Aorta (tissue), 5 donors: ENCODE measurements at regions not wholly inside any gene's neighbourhood (a gene's known extent, or its start where the extent isn't known, plus 50 kb on each side); places are given as distances from the start of the nearest gene placed in this dataset.
A peak's percentile ranks its signal among the peaks of the same experiment; 100 is the strongest.
"Not testable (repeated sequence)": the region's sequence is repeated elsewhere in the genome, so short reads cannot be mapped to it uniquely, and the experiment has no call there.

ENCODE experiments used
- ATAC-seq: fragments of 200-7000 bp; cut with Tn5 transposase; one replicate; pipeline ENCODE4 v1.9.1; 2022; ENCODE audit warnings: moderate library complexity; ENCODE audit not compliant: low FRiP score
- DNase-seq, 2 donors: peaks; one replicate each; pipeline ENCODE4 v3.0.0-alpha.2; 2020
- H3K27ac ChIP-seq, 2 donors: one replicate each; pipeline ENCODE4 v1.5.1; 2013; ENCODE audit warnings: low read length in 2 of 2, mild to moderate bottlenecking in 2 of 2, moderate library complexity in 2 of 2, control low read depth in 1 of 2, inconsistent platforms in 1 of 2, low read depth in 1 of 2
- H3K27me3 ChIP-seq, 2 donors: one replicate each; pipeline ENCODE4 v1.6.1; 2013; ENCODE audit warnings: control low read depth in 1 of 2, low read length in 1 of 2, mild to moderate bottlenecking in 1 of 2, moderate library complexity in 1 of 2; ENCODE audit not compliant: insufficient read depth in 2 of 2, control insufficient read depth in 1 of 2
- H3K36me3 ChIP-seq, 2 donors: one replicate each; pipeline ENCODE4 v1.6.1; 2013; ENCODE audit warnings: control low read depth in 1 of 2, low read length in 1 of 2, mild to moderate bottlenecking in 1 of 2; ENCODE audit not compliant: insufficient read depth in 2 of 2, control insufficient read depth in 1 of 2
- H3K4me1 ChIP-seq, 2 donors: one replicate each; pipeline ENCODE4 v1.6.1; 2013; ENCODE audit warnings: low read length in 2 of 2, control low read depth in 1 of 2, mild to moderate bottlenecking in 1 of 2, moderate library complexity in 1 of 2; ENCODE audit not compliant: insufficient read depth in 2 of 2, control insufficient read depth in 1 of 2
- H3K4me3 ChIP-seq, 2 donors: one replicate each; pipeline ENCODE4 v1.5.1; 2013; ENCODE audit warnings: low read length in 2 of 2, control low read depth in 1 of 2, mild to moderate bottlenecking in 1 of 2
- H3K9me3 ChIP-seq: one replicate; pipeline ENCODE4 v1.6.1; 2013; ENCODE audit warnings: mild to moderate bottlenecking, low read length; ENCODE audit not compliant: control insufficient read depth
- WGBS, 2 donors: extraction: QIAGEN DNeasy Blood & Tissue Kit; methylation state at CpG; one replicate each; pipeline ENCODE4 v1.1.7; 2013; 5-methylcytosine and 5-hydroxymethylcytosine counted together
- intact Hi-C, 2 donors: fragments of 100-400 bp; cut with DNase I; formaldehyde crosslinking; loops; one replicate each; pipeline versions ENCODE4 v1.14.2 to v1.15.0; 2022
- donor health status: healthy with polysubstance abuse.
- donor health status: Bipolar disorder and iron deficiency.
- donor health status: DM: no; HTN: no; CAD: no.
- donor health status: DM: no; HTN: no; CAD: no.
- donor health status: DM: yes; HTN: yes; CAD: no.

DNA sequence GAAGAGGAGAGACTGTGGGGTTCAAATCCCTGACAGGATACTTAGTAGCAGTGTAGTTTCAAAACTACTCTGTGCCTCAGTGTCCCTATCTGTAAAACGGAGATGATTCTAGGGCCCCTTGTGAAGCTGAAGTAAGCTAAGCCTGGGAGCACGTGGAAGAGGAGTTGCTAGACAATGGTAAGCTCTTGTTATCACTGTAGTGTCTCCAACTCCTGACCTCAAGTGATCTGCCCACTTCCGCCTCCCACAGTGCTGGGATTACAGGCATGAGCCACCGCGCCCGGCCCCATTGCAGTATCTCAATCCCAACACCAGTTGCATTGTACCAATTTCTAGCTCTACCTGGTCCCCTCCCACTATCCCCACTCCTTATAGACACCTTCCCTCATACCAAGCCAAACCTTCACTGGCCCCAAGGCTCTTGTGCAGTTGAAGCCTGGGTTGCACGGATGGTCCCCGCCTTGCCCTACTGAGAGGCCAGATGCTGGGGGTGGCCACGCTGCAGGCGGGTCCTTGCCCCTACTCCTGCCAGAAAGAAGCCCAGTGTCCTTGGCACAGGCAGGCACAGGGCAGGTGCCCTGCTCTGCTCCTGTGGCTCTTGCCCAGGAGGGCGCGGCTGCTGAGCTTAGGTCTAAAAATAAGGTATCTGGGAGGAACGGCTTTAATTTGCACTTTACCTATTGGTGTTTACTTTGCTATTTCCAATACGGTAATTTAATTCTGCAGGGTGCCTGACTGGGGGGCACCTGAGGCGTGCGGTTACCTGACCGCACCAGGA is 118.1 kb downstream of the VEGFA start:
- H3K9me3 ChIP-seq = no peaks in the 10 kb centered on the region
- H3K27ac ChIP-seq = no peak overlapping the region
- 91 to 92% methylated on average over 17 of the region's 17 CpGs for WGBS, 2 donors
- ATAC-seq (no peak), DNase-seq (peak in 1 of 2 donors; percentile 63)
- H3K27me3 ChIP-seq = no peaks in the 10 kb centered on the region
- H3K36me3 ChIP-seq = no peaks in the 10 kb centered on the region
- H3K4me1 ChIP-seq = no peaks in the 10 kb centered on the region
- no peak overlapping the region for H3K4me3 ChIP-seq
- intact Hi-C loops = no loop called here

GRCh38 chr6:43887340-43887858 is 117.4 kb downstream of the VEGFA start:
- intact Hi-C loops = no loop called here
- no peak overlapping the region for H3K4me3 ChIP-seq
- no peaks in the 10 kb centered on the region for H3K27me3 ChIP-seq
- 91 to 94% methylated on average over 12 of the region's 12 CpGs for WGBS, 2 donors
- no peaks in the 10 kb centered on the region for H3K36me3 ChIP-seq
- no peak overlapping the region for H3K27ac ChIP-seq
- H3K9me3 ChIP-seq = no peaks in the 10 kb centered on the region
- no peaks in the 10 kb centered on the region for H3K4me1 ChIP-seq
- ATAC-seq (no peak), DNase-seq (peak; percentile 19 to 60)

- no peaks in the 10 kb centered on the region for H3K9me3 ChIP-seq
- no peaks in the 10 kb centered on the region for H3K27me3 ChIP-seq
- H3K36me3 ChIP-seq = no peaks in the 10 kb centered on the region
- DNase-seq (peak in 1 of 2 donors; percentile 28), ATAC-seq (no peak)
- WGBS, 2 donors = 87 to 92% methylated on average over 7 of the region's 7 CpGs
- H3K27ac ChIP-seq = no peak overlapping the region
- H3K4me3 ChIP-seq = no peak overlapping the region
- intact Hi-C loops = no loop called here
- H3K4me1 ChIP-seq = no peaks in the 10 kb centered on the region
Observed at GRCh38 chr6:43886717-43887339, 116.8 kb downstream of the VEGFA start.

GRCh38 chr6:43886067-43886461 is 116.1 kb downstream of the VEGFA start:
- H3K9me3 ChIP-seq = no peaks in the 10 kb centered on the region
- no peaks in the 10 kb centered on the region for H3K36me3 ChIP-seq
- intact Hi-C loops = no loop called here
- no peak for ATAC-seq
- H3K27ac ChIP-seq = no peak overlapping the region
- peak in 1 of 2 donors; percentile 34 for DNase-seq
- no peak overlapping the region for H3K4me3 ChIP-seq
- WGBS, 2 donors = 71 to 77% methylated on average over 10 of the region's 10 CpGs
- no peaks in the 10 kb centered on the region for H3K4me1 ChIP-seq
- no peaks in the 10 kb centered on the region for H3K27me3 ChIP-seq

DNA sequence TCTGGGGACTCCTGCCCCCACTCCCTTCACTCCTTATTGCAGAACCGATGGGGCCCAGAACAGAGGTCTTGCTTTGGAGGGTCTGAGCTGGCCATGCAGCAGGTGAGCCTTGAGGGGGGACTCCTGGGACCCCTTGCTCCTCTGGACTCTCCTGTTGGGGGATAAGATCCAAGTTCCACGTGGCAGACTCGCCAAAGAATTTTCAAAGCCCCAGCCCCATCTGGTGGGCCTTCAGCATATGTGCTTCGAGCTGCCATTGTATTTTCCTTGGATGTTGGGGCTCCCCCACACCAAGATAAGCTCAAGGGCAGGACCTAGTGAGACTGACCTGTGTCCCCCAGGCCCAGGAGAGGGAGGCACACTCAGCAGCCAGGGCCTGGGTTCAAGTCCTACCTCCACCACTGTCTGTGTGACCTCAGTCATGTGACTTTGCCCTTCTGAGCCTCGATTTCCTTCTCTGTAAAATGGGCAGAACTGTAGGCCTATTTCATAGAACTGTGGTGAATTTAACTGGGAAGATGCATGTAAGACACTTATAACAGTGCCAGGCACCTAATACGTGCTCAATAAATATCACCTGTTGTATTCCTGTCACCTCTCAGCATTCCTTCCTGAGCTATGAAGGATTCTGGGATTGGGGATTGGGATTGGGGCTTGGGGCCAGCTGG is 115.5 kb downstream of the VEGFA start:
- Histone ChIP-seq H3K4me1 (no peaks in the 10 kb centered on the region), H3K9me3 (no peaks in the 10 kb centered on the region), H3K27ac (no peak overlapping the region), H3K27me3 (no peaks in the 10 kb centered on the region), H3K4me3 (no peak overlapping the region), H3K36me3 (no peaks in the 10 kb centered on the region)
- intact Hi-C loops = no loop called here
- DNase-seq (no peak), ATAC-seq (no peak)
- WGBS, 2 donors = 85 to 91% methylated on average over 6 of the region's 6 CpGs

- Histone ChIP-seq H3K4me3 (no peak overlapping the region), H3K27me3 (no peaks in the 10 kb centered on the region), H3K27ac (no peak overlapping the region), H3K4me1 (no peaks in the 10 kb centered on the region), H3K9me3 (no peaks in the 10 kb centered on the region), H3K36me3 (no peaks in the 10 kb centered on the region)
- intact Hi-C loops = no loop called here
- WGBS, 2 donors = 86 to 90% methylated on average over 5 of the region's 5 CpGs
- ATAC-seq = peak; percentile 21
- peak in 1 of 2 donors; percentile 73 for DNase-seq
Observed at GRCh38 chr6:43884652-43885022, 114.6 kb downstream of the VEGFA start.

- no peak overlapping the region for H3K4me3 ChIP-seq
- no peaks in the 10 kb centered on the region for H3K4me1 ChIP-seq
- H3K27ac ChIP-seq = no peak overlapping the region
- DNase-seq (peak; percentile 45 to 57), ATAC-seq (no peak)
- no peaks in the 10 kb centered on the region for H3K27me3 ChIP-seq
- intact Hi-C loops = no loop called here
- H3K9me3 ChIP-seq = no peaks in the 10 kb centered on the region
- 49 to 57% methylated on average over 7 of the region's 7 CpGs for WGBS, 2 donors
- no peaks in the 10 kb centered on the region for H3K36me3 ChIP-seq
Observed at GRCh38 chr6:43883847-43884651, 114.0 kb downstream of the VEGFA start.

DNA sequence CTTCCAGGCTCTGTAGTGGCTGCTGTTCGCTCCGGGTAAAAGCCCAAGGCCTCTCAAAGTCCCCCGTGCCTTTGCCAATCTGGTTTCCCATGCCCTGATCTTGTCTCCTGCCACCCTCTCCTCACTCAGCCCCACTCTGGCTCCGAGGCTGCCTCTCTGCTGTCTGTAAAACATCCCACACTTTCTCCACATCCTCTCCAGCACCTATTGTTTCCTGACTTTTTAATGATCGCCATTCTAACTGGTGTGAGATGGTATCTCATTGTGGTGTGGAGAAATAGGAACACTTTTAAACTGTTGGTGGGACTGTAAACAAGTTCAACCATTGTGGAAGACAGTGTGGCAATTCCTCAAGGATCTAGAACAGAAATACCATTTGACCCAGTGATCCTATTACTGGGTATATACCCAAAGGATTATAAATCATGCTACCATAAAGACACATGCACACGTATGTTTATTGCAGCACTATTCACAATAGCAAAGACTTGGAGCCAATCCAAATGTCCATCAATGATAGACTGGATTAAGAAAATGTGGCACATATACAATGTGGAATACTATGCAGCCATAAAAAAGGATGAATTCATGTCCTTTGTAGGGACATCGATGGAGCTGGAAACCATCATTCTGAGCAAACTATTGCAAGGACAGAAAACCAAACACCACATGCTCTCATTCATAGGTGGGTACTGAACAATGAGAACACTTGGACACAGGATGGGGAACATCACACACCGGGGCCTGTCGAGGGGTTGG is 112.9 kb downstream of the VEGFA start:
- H3K9me3 ChIP-seq, ATAC-seq, H3K27ac ChIP-seq, H3K4me3 ChIP-seq, intact Hi-C loops, H3K36me3 ChIP-seq, H3K4me1 ChIP-seq, H3K27me3 ChIP-seq: not testable (repeated sequence)
- 92 to 96% methylated on average over 9 of the region's 9 CpGs for WGBS, 2 donors
- DNase-seq = peak; percentile 14 to 28
